ENCODE measurements at regions not wholly inside any gene's neighbourhood (a gene's known extent, or its start where the extent isn't known, plus 50 kb on each side); places are given as distances from the start of the nearest gene placed in this dataset.

GRCh38 chr2:107775791-107776190, 50.9 kb upstream of the RGPD4 start:
- H3K4me2 ChIP-seq (ENCODE audit: insufficient read depth, insufficient read length, low read length) = no peak overlapping the region
- no peaks in the 10 kb centered on the region for H3K79me1 ChIP-seq (ENCODE audit: insufficient read depth, low read depth, low read length, poor library complexity, severe bottlenecking)
- no peak overlapping the region for H2BK20ac ChIP-seq (ENCODE audit: low read depth, low read length, poor library complexity, severe bottlenecking)
- H3K4ac ChIP-seq (ENCODE audit: low read depth, low read length) = no peak overlapping the region
- H3K56ac ChIP-seq (ENCODE audit: insufficient read length, low read depth, low read length) = no peak overlapping the region
- H3K23me2 ChIP-seq (ENCODE audit: insufficient read length, low read depth, low read length, poor library complexity, severe bottlenecking) = no peaks in the 10 kb centered on the region
- H3K27me3 Mint-ChIP-seq (ENCODE audit: low read depth) = no peaks in the 10 kb centered on the region; the same call in 1 of the 2 replicates
- no peaks in the 10 kb centered on the region for H3K4me1 ChIP-seq (ENCODE audit: insufficient read depth, low read length)
- no peak overlapping the region for H2BK15ac ChIP-seq (ENCODE audit: low read depth, low read length)
- no peak overlapping the region for H2AK5ac ChIP-seq (ENCODE audit: insufficient read length, low read length)
- peaks cover 2 to 4% of the 10 kb centered on the region in 2 experiments; a peak in 1 of 4 replicates for H3K4me1 Mint-ChIP-seq
- no peaks in the 10 kb centered on the region for H4K20me1 ChIP-seq (ENCODE audit: control insufficient read depth, insufficient read depth, insufficient read length)
- no peak overlapping the region for H3K23ac ChIP-seq (ENCODE audit: insufficient read length, low read depth, low read length)
- TF ChIP-seq, protein P1, sequence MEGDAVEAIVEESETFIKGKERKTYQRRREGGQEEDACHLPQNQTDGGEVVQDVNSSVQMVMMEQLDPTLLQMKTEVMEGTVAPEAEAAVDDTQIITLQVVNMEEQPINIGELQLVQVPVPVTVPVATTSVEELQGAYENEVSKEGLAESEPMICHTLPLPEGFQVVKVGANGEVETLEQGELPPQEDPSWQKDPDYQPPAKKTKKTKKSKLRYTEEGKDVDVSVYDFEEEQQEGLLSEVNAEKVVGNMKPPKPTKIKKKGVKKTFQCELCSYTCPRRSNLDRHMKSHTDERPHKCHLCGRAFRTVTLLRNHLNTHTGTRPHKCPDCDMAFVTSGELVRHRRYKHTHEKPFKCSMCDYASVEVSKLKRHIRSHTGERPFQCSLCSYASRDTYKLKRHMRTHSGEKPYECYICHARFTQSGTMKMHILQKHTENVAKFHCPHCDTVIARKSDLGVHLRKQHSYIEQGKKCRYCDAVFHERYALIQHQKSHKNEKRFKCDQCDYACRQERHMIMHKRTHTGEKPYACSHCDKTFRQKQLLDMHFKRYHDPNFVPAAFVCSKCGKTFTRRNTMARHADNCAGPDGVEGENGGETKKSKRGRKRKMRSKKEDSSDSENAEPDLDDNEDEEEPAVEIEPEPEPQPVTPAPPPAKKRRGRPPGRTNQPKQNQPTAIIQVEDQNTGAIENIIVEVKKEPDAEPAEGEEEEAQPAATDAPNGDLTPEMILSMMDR (conservative IDR thresholded peaks at IDR 0.05) = no peak
- no peak overlapping the region for H2BK5ac ChIP-seq (ENCODE audit: insufficient read length, low read length)
- H3K9me3 Mint-ChIP-seq = no peaks in the 10 kb centered on the region
- H4K5ac ChIP-seq (ENCODE audit: insufficient read length, low read depth, low read length) = no peak overlapping the region
- no peaks in the 10 kb centered on the region for H3K36me3 Mint-ChIP-seq (ENCODE audit: insufficient read depth in 1 of 3, low read depth in 3 of 3)
- WGBS (ENCODE audit: extremely low coverage, insufficient read length, low lambda C conversion rate) = no CpG with 5 or more reads among the region's 1 CpG
- H2BK12ac ChIP-seq (ENCODE audit: insufficient read length, low read depth, low read length) = no peak overlapping the region
- no peaks in the 10 kb centered on the region for H3K27me3 ChIP-seq (ENCODE audit: insufficient read depth, low read length)
- no peak overlapping the region for H3T11ph ChIP-seq (ENCODE audit: low read length)
- H3K79me2 ChIP-seq (ENCODE audit: insufficient read depth, low read length) = no peaks in the 10 kb centered on the region
- H3K27ac ChIP-seq (ENCODE audit: insufficient read length, low read depth, low read length) = no peak overlapping the region
- H3K4me3 Mint-ChIP-seq = no peak overlapping the region
- no peak overlapping the region for H3K18ac ChIP-seq (ENCODE audit: insufficient read length, low read depth, low read length)
- no peak overlapping the region for H3K14ac ChIP-seq (ENCODE audit: insufficient read depth, low read length)
- H4K91ac ChIP-seq (ENCODE audit: insufficient read length, low read depth, low read length) = no peak overlapping the region
- no peaks in the 10 kb centered on the region for H3K9me3 ChIP-seq (ENCODE audit: control insufficient read depth, low read depth, low read length)
- no peak overlapping the region for H3K9ac ChIP-seq (ENCODE audit: extremely low read depth, insufficient read length, low read length)
- DNase-seq = no peak
- H2AFZ ChIP-seq (ENCODE audit: low read length) = no peak overlapping the region
- H4K8ac ChIP-seq (replicated peaks; ENCODE audit: insufficient read length, low read depth, low read length) = no peak overlapping the region
- no peak overlapping the region for H3K27ac Mint-ChIP-seq
- no peak overlapping the region for H2BK120ac ChIP-seq (ENCODE audit: low read depth, low read length, poor library complexity, severe bottlenecking)

Measured in H9 (cell line).